Stimulated activated CD8-positive, alpha-beta memory T cell treated with anti-CD3 and anti-CD28 coated beads, Interleukin-15, amount 100 ng/mL, for 48 hours (primary cell): ENCODE measurements at regions not wholly inside any gene's neighbourhood (a gene's known extent, or its start where the extent isn't known, plus 50 kb on each side); places are given as distances from the start of the nearest gene placed in this dataset.

ENCODE experiments used
- DNase-seq, 2 donors: peaks; one replicate each; pipeline ENCODE4 v3.0.0-alpha.2; 2020; ENCODE audit warnings: low read depth in 2 of 2

GRCh38 chr9:115209601-115210306 is 91.8 kb upstream of the TNC start:
- DNase-seq: no peak

DNA sequence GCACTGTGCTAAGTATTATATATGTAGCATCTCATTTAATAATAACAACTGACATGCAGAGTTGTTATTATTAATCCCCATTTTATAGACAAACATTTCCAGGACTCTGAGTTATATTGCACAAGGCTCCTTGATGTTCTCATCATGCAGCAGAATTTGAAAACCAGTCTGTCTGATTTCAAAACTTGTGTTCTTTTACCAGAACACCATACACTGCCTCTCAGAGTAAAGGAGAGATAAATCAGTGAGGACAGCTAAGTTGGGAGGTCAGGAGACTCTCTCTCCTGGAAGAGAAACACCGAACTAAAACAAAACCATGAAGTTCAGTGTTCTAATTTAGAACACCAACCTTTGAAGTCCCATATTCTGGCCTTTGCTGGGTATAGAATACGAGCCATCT is 92.7 kb upstream of the TNC start:
- DNase-seq: no peak

DNA sequence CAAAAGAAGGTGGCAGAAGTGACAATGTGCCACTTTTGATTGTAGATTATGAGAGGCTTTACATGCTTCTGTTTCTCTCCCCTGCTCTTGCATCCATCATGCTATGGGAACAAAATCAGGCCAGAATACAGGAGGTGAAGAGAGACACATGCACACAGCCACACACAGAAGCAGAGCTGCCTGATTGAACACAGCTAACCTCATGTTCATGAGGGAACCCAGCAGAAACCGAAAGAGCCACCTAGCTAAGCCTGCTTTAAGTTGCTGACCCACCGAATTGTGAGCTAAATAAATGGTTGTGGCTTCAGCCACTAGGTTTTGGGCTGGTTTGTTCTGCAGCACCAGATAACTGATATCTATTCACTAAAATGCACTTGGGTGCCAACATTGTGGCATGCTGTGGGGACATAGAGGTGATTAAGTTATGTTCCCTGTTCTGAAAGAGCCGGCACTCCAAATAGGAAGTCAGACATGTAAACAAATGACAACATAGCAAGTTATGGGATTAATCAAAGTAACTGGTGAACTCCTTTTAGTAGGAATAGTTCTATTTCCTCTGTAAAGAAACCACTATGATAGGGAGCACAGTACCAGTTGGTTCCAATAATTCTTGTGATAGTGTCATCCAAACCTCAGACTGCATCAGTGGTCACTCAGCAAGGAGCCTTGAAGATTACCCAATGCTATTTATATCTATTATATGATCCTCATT is 93.6 kb upstream of the TNC start:
- DNase-seq: no peak

DNA sequence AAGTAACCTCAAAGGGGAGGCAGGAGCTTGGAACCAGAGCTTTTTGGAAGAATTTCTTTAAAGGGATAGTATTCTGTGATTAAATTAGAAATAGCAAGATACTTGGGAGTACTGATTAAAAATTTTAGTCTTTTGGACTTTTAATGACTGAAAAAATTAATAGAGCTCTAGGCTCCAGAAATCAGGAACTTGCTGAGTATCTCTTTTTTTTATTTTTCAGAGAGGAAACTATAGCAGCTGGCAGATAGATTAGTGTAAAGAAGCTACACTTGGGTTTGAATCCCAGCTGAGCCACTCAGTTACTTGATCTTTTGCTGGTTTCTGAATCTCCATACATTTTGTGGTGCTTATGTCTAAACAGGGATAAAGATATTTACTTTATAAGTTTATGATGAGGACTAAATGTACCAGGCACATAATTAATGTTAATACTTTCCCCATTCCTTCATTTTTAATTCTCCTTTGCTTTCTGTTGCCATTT is 94.2 kb upstream of the TNC start:
- DNase-seq: no peak

DNA sequence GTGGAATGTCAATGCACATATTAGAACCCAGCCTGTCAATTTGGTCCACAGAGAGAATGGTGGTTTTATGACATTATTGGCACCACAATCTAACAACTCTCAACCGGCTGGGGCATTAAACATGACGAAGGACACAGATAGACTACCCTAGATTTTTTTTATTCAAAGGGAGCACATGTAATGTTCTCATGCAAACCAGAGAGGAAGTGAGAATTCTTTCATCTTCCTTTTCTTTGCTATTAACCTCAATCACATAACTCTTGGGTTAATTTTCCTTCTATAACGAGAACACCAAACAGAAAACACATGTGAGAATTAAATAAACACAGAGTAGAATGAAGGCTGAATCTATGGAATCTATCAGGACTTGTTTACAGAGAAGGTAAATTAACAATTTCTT is 94.9 kb upstream of the TNC start:
- DNase-seq: no peak

DNA sequence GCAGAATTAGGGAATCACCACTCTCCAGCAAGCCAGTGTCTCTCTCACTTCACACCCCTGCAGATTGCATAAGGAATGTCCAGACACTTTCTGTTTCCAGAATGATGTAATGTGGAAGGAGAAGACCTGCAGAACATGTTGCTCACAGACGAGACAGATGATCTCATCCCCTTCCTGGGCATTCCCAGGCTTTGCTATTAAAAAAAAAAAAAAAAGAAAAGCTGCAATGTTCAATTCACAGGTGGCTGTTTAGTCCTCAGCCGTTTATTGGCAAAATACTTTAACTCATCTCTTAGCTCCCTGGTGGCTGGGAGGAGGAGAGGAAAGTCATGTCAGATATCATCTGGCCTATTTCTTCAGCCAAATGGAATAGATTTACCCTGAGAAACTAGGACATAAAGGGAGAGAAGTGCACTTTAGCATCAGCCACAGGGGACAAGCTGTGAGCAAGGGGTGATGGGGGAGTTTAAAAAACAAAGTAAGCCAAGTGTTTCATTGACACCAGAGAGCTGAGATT is 95.9 kb upstream of the TNC start:
- no peak for DNase-seq

GRCh38 chr9:115216873-115217272 is 98.9 kb upstream of the TNC start:
- DNase-seq: no peak

- no peak for DNase-seq
These were observed 102.5 kb upstream of the TNC start for GRCh38 chr9:115220319-115221005.

DNA sequence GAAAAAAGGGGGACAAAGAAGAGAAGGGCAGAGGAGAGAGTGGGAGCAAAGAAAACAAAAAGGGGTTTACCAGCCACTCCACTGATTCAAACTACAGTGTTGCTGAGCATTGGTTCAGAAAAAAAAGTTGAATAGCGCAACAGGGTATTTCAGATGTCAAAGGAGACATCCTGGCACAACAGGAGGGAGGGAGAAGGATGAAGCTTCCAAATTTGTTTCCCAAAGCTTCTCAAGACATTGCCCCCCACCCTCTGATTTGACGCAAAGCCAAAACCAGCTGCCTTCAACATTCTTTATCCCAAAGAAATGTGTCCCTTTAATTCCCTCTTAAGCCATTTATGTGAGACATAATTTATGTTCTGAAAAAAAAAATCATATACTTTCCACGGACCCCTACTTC is 105.5 kb upstream of the TNC start:
- no peak for DNase-seq

DNA sequence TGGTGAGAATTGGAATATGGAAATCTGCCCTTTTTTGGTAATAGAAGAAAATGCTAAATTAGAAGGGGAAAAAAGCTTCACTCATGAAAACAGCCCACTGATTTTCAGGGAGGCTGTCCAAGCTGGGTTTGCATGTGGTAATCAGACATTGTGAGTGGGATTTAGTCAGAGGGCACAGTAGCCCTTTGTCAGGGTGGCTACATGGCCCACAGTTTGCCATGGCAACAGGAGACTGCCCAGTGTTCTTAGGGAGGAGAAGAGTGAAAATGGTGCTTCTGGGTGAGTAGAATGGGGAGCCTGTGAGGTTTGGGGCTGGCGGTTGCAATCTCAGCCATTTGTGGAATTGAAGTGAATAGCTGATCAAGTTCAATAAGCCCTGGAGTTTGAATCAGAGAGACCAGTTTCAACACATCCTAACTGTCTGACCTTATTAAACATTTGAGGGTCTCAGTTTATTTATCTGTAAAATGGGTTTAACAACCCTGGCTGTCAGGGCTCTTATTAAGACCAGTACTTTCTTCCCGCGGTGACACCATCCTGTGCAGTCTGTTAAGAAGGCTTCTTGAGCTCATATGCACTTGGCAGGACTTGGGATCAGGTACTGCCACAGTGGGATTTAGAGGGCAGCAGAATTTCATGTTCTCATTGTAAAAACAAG is 107.6 kb upstream of the TNC start:
- no peak for DNase-seq

GRCh38 chr9:115226152-115226551 is 108.2 kb upstream of the TNC start:
- DNase-seq: no peak

- no peak for DNase-seq
These were observed 111.5 kb upstream of the TNC start for GRCh38 chr9:115229496-115229895.

DNA sequence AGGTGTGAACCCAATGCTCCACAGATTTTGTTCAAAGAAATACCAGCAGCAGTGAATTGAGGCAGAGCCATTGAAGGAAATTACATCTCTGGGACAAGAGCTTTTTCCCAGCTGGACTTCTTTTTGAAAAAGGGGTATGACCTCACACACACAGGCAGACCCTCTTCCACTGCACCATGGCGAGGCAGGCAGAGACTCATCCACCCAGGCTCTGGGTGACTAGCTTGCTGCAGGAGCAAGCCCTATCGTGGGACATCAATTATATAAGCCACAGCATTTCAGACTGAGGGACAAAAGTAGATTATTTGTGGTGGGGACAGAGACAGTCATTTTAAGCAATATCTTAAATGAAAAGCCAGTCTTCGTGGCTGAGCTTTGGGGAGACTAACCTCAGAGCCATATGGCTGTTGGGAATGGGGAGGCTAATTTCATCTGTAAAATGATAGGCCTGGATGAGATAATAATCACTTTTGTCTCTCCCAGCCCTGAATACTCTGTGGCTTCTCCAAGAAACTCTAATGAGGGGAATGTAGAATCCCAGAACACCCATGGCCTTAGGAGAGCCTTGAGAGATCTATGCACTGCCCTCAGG is 113.1 kb upstream of the TNC start:
- DNase-seq: no peak

- no peak for DNase-seq
These were observed 114.3 kb upstream of the TNC start for GRCh38 chr9:115232181-115232774.

DNA sequence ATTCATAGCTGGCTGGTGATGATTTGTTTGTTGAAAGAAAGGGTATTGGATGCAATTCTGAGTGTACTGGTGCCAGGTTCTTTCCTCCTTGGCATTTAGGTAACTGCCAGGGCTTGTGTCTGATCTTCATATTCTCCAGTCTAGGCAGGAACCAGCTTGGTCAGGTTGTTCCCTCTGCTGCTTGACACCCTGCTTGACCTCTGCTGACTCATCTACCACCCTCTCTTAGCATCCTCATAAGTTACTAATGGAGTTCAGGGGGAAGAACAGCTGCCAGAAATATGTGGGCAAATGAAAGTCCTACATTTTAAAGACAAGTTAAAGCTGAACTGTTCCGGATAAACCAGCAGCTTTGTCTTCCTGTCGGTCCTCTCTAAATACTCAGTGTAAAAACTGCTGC is 116.1 kb upstream of the TNC start:
- no peak for DNase-seq

GRCh38 chr9:115235221-115235620 is 117.3 kb upstream of the TNC start:
- DNase-seq: no peak

DNA sequence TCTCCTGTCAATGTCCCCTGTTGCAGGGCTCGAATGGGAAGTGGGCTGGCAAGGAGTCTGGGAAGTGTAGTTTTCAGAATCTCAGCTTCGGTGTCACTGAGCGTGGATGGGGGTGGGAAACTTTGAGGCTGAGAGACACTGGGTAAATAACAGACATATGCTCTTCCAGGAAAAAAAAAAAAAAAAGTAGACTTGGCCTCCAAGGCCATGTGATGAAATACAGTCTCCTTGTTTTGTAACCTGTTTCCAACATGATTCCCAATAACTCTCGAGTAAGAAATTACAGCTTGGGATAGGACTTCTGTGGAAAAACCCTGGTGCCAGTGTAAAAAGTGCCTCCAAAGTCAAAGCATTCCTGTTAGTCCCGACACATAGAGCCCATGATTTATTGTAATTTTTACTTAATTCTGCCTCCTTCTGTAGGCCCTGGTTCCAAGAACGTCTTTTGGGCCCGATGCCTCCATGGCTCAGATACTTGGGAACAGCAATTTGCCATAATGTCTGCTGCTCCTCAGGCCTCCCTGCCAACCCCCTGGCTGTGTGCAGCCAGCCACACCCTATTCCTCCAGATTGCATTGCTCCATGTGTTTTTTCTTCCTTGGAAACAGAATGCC is 119.5 kb upstream of the TNC start:
- DNase-seq: no peak

DNA sequence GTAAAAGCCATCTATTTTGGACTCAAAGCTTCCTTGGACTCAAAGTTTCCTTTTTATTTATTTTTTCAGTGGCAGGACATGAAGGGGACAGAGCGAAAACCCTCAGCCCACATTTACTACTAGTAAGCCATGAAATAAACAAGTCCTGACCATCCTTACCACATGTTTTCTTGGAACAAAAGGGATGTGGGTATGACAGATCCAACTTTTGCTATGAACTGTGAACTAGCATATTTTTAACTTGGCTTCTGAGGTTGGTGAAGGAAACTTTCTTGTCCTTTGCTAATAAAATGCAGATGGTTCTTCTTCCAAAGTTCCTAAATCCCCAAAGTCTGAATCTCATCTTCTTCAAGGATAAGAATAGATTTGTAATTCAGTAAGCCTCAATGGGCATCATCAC is 122.7 kb upstream of the TNC start:
- DNase-seq: no peak

DNA sequence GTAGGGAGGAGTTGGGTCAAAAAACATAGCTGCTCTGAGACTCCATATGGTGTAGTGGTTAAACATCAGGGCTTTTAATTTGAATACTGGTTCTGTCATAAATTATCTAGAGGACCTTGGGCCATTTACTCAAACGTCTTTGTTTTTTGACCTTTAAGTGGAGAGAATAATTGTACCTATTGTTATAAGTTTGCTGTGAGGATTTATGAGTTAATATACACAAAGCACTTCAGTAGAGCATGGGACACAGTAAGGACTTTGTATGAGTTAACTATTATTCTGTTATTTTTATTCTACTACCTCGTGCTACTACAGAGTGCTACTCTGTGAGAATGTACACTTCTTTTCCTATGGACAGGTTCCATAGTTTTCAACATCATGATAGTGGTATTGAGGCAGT is 123.7 kb upstream of the TNC start:
- DNase-seq: no peak

- no peak for DNase-seq
These were observed 131.5 kb upstream of the TNC start for GRCh38 chr9:115249488-115249887.

- no peak for DNase-seq
These were observed 132.7 kb upstream of the TNC start for GRCh38 chr9:115250621-115251032.
